IMR-90 (cell line): ENCODE measurements at regions not wholly inside any gene's neighbourhood (a gene's known extent, or its start where the extent isn't known, plus 50 kb on each side); places are given as distances from the start of the nearest gene placed in this dataset.

Experiments
- ATAC-seq: fragments of 200-7000 bp; cut with Tn5 transposase; 2 replicates; pipeline ENCODE4 v1.9.1; 2020; ENCODE audit warnings: low read depth, mild to moderate bottlenecking, moderate library complexity
- BruUV-seq: library from RNA; stranded (reverse); fragments of 400-500 nt; replicated peaks from 2 replicates; lab custom pipeline; 2021; lab: Mats Ljungman, UMichigan
- CTCF ChIA-PET: fragments of 300-600 bp; formaldehyde crosslinking; extraction: SDS; loops from one replicate; lab custom pipeline; 2021; ENCODE audit warnings: antibody characterized with exemption; lab: Yijun Ruan, JAX
- POLR2A ChIA-PET: fragments of 300-600 bp; sonication (Branson Sonifier 250); formaldehyde crosslinking; loops from one replicate; lab custom pipeline; 2022; ENCODE audit warnings: antibody characterized with exemption; ENCODE audit not compliant: unreplicated experiment; lab: Charles Lee
- DNase-seq: peaks from one replicate; pipeline ENCODE4 v3.0.0; 2013
- H2AFZ ChIP-seq: replicated peaks from 2 replicates; pipeline ENCODE3; 2013; ENCODE audit warnings: low read length, mild to moderate bottlenecking; ENCODE audit not compliant: poor library complexity
- H2AK5ac ChIP-seq: 2 replicates; pipeline ENCODE4 v1.6.1; 2013; ENCODE audit warnings: low read depth, low read length, inconsistent platforms
- H2AK9ac ChIP-seq: replicated peaks from 2 replicates; pipeline ENCODE3; 2013; ENCODE audit warnings: mild to moderate bottlenecking, low read depth, low read length, moderate library complexity; ENCODE audit not compliant: poor library complexity
- H2BK120ac ChIP-seq: 2 replicates; pipeline ENCODE4 v1.6.1; 2013; ENCODE audit warnings: low read depth, low read length, inconsistent platforms
- H2BK15ac ChIP-seq: 3 replicates; pipeline ENCODE4 v1.6.1; 2013; ENCODE audit warnings: low read depth, low read length, inconsistent platforms
- H2BK20ac ChIP-seq: 2 replicates; pipeline ENCODE4 v1.6.1; 2013; ENCODE audit warnings: low read depth, mild to moderate bottlenecking, inconsistent platforms, low read length, moderate library complexity
- H2BK5ac ChIP-seq: 2 replicates; pipeline ENCODE4 v1.6.1; 2013; ENCODE audit warnings: mild to moderate bottlenecking, low read depth, low read length, inconsistent platforms; ENCODE audit not compliant: poor library complexity, severe bottlenecking
- H3K14ac ChIP-seq: replicated peaks from 2 replicates; pipeline ENCODE4 v1.6.1; 2013; ENCODE audit warnings: low read depth, low read length, inconsistent platforms
- H3K18ac ChIP-seq: 2 replicates; pipeline ENCODE4 v1.6.1; 2013; ENCODE audit warnings: low read depth, low read length, control low read depth
- H3K23ac ChIP-seq: 2 replicates; pipeline ENCODE4 v1.6.1; 2013; ENCODE audit warnings: low read depth, low read length, inconsistent platforms
- H3K27ac ChIP-seq: 2 replicates; pipeline ENCODE4 v1.5.1; 2013; ENCODE audit warnings: mild to moderate bottlenecking, control low read depth, low read length; ENCODE audit not compliant: insufficient read depth
- H3K27me3 ChIP-seq: 2 replicates; pipeline ENCODE4 v1.6.1; 2013; ENCODE audit warnings: low read length; ENCODE audit not compliant: control insufficient read depth, insufficient read depth
- H3K36me3 ChIP-seq: 2 replicates; pipeline ENCODE4 v1.6.1; 2013; ENCODE audit warnings: low read length, mixed read lengths; ENCODE audit not compliant: control insufficient read depth, insufficient read depth
- H3K4ac ChIP-seq: 2 replicates; pipeline ENCODE4 v1.6.1; 2013; ENCODE audit warnings: low read depth, low read length, inconsistent platforms
- H3K4me1 ChIP-seq: 2 replicates; pipeline ENCODE4 v1.6.1; 2013; ENCODE audit warnings: low read length, mixed read lengths; ENCODE audit not compliant: control insufficient read depth, insufficient read depth
- H3K4me2 ChIP-seq: 2 replicates; pipeline ENCODE4 v1.6.1; 2013; ENCODE audit warnings: low read depth, mild to moderate bottlenecking, control low read depth, low read length, moderate library complexity
- H3K4me3 ChIP-seq: 2 replicates; pipeline ENCODE4 v1.5.1; 2013; ENCODE audit warnings: low read depth, mild to moderate bottlenecking, control low read depth, low read length, moderate library complexity; ENCODE audit not compliant: insufficient read depth
- H3K56ac ChIP-seq: 2 replicates; pipeline ENCODE4 v1.6.1; 2013; ENCODE audit warnings: low read length, inconsistent platforms; ENCODE audit not compliant: insufficient read depth; ENCODE audit errors: extremely low read depth
- H3K79me1 ChIP-seq, 2 experiments: 2 replicates each; pipeline ENCODE4 v1.6.1; 2013; ENCODE audit warnings: low read length in 2 of 2, inconsistent platforms in 1 of 2, low read depth in 1 of 2
- H3K9ac ChIP-seq: 2 replicates; pipeline ENCODE4 v1.6.1; 2013; ENCODE audit warnings: low read depth, low read length, control low read depth
- H3K9me1 ChIP-seq: 2 replicates; pipeline ENCODE4 v1.6.1; 2013; ENCODE audit warnings: low read length, inconsistent platforms; ENCODE audit not compliant: insufficient read depth
- H3K9me3 ChIP-seq: 2 replicates; pipeline ENCODE4 v1.6.1; 2013; ENCODE audit warnings: low read length; ENCODE audit not compliant: control insufficient read depth, insufficient read depth
- H4K20me1 ChIP-seq: 2 replicates; pipeline ENCODE4 v1.6.1; 2013; ENCODE audit warnings: low read length, inconsistent platforms; ENCODE audit not compliant: insufficient read depth
- H4K5ac ChIP-seq: 2 replicates; pipeline ENCODE4 v1.6.1; 2013; ENCODE audit warnings: mild to moderate bottlenecking, low read depth, low read length, control low read depth
- H4K8ac ChIP-seq, 2 experiments: 2 replicates each; pipeline ENCODE4 v1.6.1; 2013; ENCODE audit warnings: low read depth in 2 of 2, low read length in 2 of 2, control low read depth in 1 of 2, inconsistent platforms in 1 of 2
- H4K91ac ChIP-seq: 2 replicates; pipeline ENCODE4 v1.6.1; 2013; ENCODE audit warnings: low read depth, low read length, inconsistent platforms; ENCODE audit not compliant: insufficient read depth
- BHLHE40 ChIP-seq: fragments of 150-350 bp; IDR thresholded peaks from 2 replicates; pipeline ENCODE4 v1.6.1; 2016; ENCODE audit warnings: mild to moderate bottlenecking, low read depth, low read length
- CEBPB ChIP-seq: IDR thresholded peaks from 2 replicates; pipeline ENCODE4 v1.6.1; 2012; ENCODE audit warnings: low read depth, low read length, improper control_type of control experiment
- CHD1 ChIP-seq: IDR thresholded peaks from 2 replicates; pipeline ENCODE4 v1.6.1; 2012; ENCODE audit warnings: low read depth, low read length, improper control_type of control experiment
- MXI1 ChIP-seq: IDR thresholded peaks from 2 replicates; pipeline ENCODE4 v1.6.1; 2012; ENCODE audit warnings: low read depth, mild to moderate bottlenecking, low read length, moderate library complexity, borderline replicate concordance
- RCOR1 ChIP-seq: IDR thresholded peaks from 2 replicates; pipeline ENCODE4 v1.6.1; 2012; ENCODE audit warnings: mild to moderate bottlenecking, low read length, improper control_type of control experiment; ENCODE audit not compliant: insufficient replicate concordance
- RFX5 ChIP-seq: IDR thresholded peaks from 2 replicates; pipeline ENCODE4 v1.8.0; 2012; ENCODE audit warnings: low read depth, mild to moderate bottlenecking, low read length, moderate library complexity
- SMC3 ChIP-seq: fragments of 150-350 bp; IDR thresholded peaks from 2 replicates; pipeline ENCODE4 v1.6.1; 2016; ENCODE audit warnings: low read depth, mild to moderate bottlenecking, antibody characterized with exemption, low read length, moderate library complexity
- USF2 ChIP-seq: fragments of 150-350 bp; IDR thresholded peaks from 2 replicates; pipeline ENCODE4 v1.6.1; 2017; ENCODE audit warnings: mild to moderate bottlenecking, antibody characterized with exemption, low read length, low read depth
- WGBS, 2 experiments: methylation state at CpG; one replicate each; pipeline versions ENCODE4 v1.1.5 to v1.1.7; 2013; ENCODE audit warnings: missing lambda C conversion rate in 2 of 2; ENCODE audit not compliant: insufficient read length in 1 of 2; ENCODE audit errors: extremely low coverage in 2 of 2; 5-methylcytosine and 5-hydroxymethylcytosine counted together
- dilution Hi-C: fragments of 300-500 bp; cut with HindIII; formaldehyde crosslinking; loops from one replicate; pipeline ENCODE4 v1.14.3; 2018; ENCODE audit warnings: low sequenced_read_pairs; ENCODE audit not compliant: unreplicated experiment
- in situ Hi-C: fragments of 300-500 bp; cut with MboI; formaldehyde crosslinking; loops from 3 replicates; pipeline ENCODE4 v1.14.3; 2019; ENCODE audit warnings: low sequenced_read_pairs, inconsistent platforms, mixed read lengths
- intact Hi-C: fragments of 100-400 bp; cut with micrococcal nuclease; formaldehyde crosslinking; loops from 2 replicates; pipeline ENCODE4 v1.10.0; 2022
- TF ChIP-seq, protein P1 (sequence below): fragments of 150-350 bp; IDR thresholded peaks from 2 replicates; pipeline ENCODE4 v1.6.1; 2016; ENCODE audit warnings: low read depth, mild to moderate bottlenecking, low read length, moderate library complexity, borderline replicate concordance

GRCh38 chr11:45052361-45052760 is 94.1 kb upstream of the PRDM11 start (continued):
- TF ChIP-seq RFX5, result no peak
- no peak for TF ChIP-seq USF2

DNA sequence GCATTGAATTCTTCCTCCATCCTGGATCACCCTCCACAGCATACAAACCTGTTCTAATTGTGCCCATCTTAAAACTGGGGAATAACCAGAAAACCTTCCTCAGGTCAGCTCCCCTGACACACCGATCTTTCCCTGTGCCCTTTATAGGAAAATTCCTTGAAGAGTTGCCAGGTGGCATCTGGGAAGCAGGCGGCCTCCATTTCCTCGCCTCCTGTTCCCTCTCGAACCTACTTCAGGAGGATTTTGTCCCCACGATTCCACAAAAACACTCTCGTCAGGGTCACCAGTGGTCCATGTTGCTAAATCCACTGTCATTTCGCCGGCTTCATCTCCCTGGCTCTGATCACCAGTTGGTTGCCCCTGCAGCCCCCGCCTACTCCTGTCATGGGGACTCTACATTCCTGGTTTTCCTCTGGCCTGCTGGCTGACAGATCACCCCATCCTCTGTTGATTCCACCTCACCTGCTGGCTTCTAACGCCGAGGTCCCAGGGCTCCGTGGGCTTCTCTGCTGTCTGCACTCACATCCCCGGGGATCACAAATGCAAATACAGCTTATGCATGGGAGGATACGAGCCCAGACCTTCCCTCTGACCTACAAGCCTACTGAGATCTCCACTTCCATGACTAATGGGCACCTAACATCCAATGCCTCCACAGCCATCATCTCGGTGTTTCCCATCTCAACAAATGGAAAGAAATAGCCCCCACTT is 92.5 kb upstream of the PRDM11 start:
- H4K8ac ChIP-seq, result no peak overlapping the region
- no peaks in the 10 kb centered on the region for H4K20me1 ChIP-seq
- H2AK9ac ChIP-seq, result no peak overlapping the region
- H3K4ac ChIP-seq, result no peak overlapping the region
- no TSS peak for BruUV-seq
- H2AFZ ChIP-seq, result no peak overlapping the region
- no peak overlapping the region for H3K18ac ChIP-seq
- H3K56ac ChIP-seq, result no peak overlapping the region
- 0 out of 2 replicates have a peak, but pooled peaks cover 1% of the 10 kb centered on the region for H3K9me1 ChIP-seq
- H3K27me3 ChIP-seq, result peaks cover 15% of the 10 kb centered on the region; the same call in 1 of the 2 replicates
- CTCF ChIA-PET, result interaction anchor here (0.6 kb wide), 1 partner anchor 75 kb away, joined by 4 read pairs; no protein-coding TSS in a partner anchor
- no peak overlapping the region for H3K27ac ChIP-seq
- no peak overlapping the region for H2BK15ac ChIP-seq
- 58% methylated on average over 13 of the region's 15 CpGs; no CpG with 5 or more reads in 1 of the 2 experiments for WGBS, 2 experiments
- H3K79me1 ChIP-seq, result no peaks in the 10 kb centered on the region
- DNase-seq, result no peak
- in situ Hi-C loops, result no loop called here
- intact Hi-C loops, result no loop called here
- dilution Hi-C loops, result no loop called here
- no peak overlapping the region for H2BK5ac ChIP-seq
- H2AK5ac ChIP-seq, result no peak overlapping the region
- no peak overlapping the region for H3K4me2 ChIP-seq
- H3K36me3 ChIP-seq, result no peaks in the 10 kb centered on the region
- POLR2A ChIA-PET, result no interaction called here
- no peak overlapping the region for H3K4me3 ChIP-seq
- no peaks in the 10 kb centered on the region; the same call in 1 of the 2 replicates for H3K4me1 ChIP-seq
- no peak overlapping the region for H4K5ac ChIP-seq
- no peak overlapping the region for H2BK20ac ChIP-seq
- H3K9me3 ChIP-seq, result no peaks in the 10 kb centered on the region
- H3K9ac ChIP-seq, result no peak overlapping the region
- H3K23ac ChIP-seq, result no peak overlapping the region
- no peak overlapping the region for H4K91ac ChIP-seq
- no peak overlapping the region for H2BK120ac ChIP-seq
- TF ChIP-seq SMC3 (no peak), USF2 (no peak), RCOR1 (no peak), CHD1 (no peak), CEBPB (no peak), BHLHE40 (no peak), MXI1 (no peak)
- TF ChIP-seq, protein P1, sequence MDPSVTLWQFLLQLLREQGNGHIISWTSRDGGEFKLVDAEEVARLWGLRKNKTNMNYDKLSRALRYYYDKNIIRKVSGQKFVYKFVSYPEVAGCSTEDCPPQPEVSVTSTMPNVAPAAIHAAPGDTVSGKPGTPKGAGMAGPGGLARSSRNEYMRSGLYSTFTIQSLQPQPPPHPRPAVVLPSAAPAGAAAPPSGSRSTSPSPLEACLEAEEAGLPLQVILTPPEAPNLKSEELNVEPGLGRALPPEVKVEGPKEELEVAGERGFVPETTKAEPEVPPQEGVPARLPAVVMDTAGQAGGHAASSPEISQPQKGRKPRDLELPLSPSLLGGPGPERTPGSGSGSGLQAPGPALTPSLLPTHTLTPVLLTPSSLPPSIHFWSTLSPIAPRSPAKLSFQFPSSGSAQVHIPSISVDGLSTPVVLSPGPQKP, result no peak
- no peak for ATAC-seq
- no peak overlapping the region for H3K14ac ChIP-seq
